ENCODE measurements at regions not wholly inside any gene's neighbourhood (a gene's known extent, or its start where the extent isn't known, plus 50 kb on each side); places are given as distances from the start of the nearest gene placed in this dataset.

GRCh38 chr12:4041187-4041885 lies 168.1 kb upstream of the PARP11 start:
- TF ChIP-seq CREB1 (IDR thresholded peaks at IDR 0.05; ENCODE audit: low read depth) (no peak), YY1 (IDR thresholded peaks at IDR 0.05; ENCODE audit: low read depth) (no peak), TCF12 (IDR thresholded peaks at IDR 0.05; ENCODE audit: low read depth) (no peak), FOXM1 (IDR thresholded peaks at IDR 0.05; ENCODE audit: borderline replicate concordance, low read depth) (no peak)

DNA sequence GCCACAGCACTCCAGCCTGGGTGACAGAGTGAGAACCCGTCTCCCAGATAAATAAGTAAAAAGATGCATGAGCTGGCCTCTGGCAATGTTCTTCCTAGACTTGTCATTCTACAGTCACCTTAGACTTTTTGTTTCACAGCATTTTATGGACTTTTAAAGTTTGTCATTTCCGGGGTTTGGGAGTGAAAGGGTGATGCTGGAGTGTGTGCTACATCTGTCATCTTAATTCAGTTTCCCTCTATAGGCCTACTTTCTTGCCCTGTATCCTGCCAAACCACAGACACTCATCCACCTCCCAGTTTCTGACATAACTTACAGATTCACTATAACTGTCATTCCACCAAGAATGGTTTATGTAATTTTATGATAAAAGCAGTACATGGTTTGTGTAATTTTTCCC lies 166.7 kb upstream of the PARP11 start:
- TF ChIP-seq MAX (IDR thresholded peaks at IDR 0.05) (no peak), CREB1 (IDR thresholded peaks at IDR 0.05; ENCODE audit: low read depth) (no peak), FOXM1 (IDR thresholded peaks at IDR 0.05; ENCODE audit: borderline replicate concordance, low read depth) (no peak), TCF12 (IDR thresholded peaks at IDR 0.05; ENCODE audit: low read depth) (no peak), RAD21 (IDR thresholded peaks at IDR 0.05; ENCODE audit: low read depth) (no peak), TEAD4 (IDR thresholded peaks at IDR 0.05) (no peak), NFIC (IDR thresholded peaks at IDR 0.05) (no peak)
- TF ChIP-seq, protein P1, sequence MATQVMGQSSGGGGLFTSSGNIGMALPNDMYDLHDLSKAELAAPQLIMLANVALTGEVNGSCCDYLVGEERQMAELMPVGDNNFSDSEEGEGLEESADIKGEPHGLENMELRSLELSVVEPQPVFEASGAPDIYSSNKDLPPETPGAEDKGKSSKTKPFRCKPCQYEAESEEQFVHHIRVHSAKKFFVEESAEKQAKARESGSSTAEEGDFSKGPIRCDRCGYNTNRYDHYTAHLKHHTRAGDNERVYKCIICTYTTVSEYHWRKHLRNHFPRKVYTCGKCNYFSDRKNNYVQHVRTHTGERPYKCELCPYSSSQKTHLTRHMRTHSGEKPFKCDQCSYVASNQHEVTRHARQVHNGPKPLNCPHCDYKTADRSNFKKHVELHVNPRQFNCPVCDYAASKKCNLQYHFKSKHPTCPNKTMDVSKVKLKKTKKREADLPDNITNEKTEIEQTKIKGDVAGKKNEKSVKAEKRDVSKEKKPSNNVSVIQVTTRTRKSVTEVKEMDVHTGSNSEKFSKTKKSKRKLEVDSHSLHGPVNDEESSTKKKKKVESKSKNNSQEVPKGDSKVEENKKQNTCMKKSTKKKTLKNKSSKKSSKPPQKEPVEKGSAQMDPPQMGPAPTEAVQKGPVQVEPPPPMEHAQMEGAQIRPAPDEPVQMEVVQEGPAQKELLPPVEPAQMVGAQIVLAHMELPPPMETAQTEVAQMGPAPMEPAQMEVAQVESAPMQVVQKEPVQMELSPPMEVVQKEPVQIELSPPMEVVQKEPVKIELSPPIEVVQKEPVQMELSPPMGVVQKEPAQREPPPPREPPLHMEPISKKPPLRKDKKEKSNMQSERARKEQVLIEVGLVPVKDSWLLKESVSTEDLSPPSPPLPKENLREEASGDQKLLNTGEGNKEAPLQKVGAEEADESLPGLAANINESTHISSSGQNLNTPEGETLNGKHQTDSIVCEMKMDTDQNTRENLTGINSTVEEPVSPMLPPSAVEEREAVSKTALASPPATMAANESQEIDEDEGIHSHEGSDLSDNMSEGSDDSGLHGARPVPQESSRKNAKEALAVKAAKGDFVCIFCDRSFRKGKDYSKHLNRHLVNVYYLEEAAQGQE (IDR thresholded peaks at IDR 0.05; ENCODE audit: low read depth), result no peak

- no peak for TF ChIP-seq TCF12 (IDR thresholded peaks at IDR 0.05; ENCODE audit: low read depth)
- no peak for TF ChIP-seq ZBTB7A (IDR thresholded peaks at IDR 0.05; ENCODE audit: low read depth)
- TF ChIP-seq, protein P1 (IDR thresholded peaks at IDR 0.05; ENCODE audit: low read depth), result no peak
- peak; percentile 91 for TF ChIP-seq RAD21 (IDR thresholded peaks at IDR 0.05; ENCODE audit: low read depth)
- TF ChIP-seq MAX (IDR thresholded peaks at IDR 0.05), result no peak
- TF ChIP-seq TAF1 (IDR thresholded peaks at IDR 0.05; ENCODE audit: low read depth), result no peak
These were observed 164.6 kb upstream of the PARP11 start for GRCh38 chr12:4037747-4038312.

DNA sequence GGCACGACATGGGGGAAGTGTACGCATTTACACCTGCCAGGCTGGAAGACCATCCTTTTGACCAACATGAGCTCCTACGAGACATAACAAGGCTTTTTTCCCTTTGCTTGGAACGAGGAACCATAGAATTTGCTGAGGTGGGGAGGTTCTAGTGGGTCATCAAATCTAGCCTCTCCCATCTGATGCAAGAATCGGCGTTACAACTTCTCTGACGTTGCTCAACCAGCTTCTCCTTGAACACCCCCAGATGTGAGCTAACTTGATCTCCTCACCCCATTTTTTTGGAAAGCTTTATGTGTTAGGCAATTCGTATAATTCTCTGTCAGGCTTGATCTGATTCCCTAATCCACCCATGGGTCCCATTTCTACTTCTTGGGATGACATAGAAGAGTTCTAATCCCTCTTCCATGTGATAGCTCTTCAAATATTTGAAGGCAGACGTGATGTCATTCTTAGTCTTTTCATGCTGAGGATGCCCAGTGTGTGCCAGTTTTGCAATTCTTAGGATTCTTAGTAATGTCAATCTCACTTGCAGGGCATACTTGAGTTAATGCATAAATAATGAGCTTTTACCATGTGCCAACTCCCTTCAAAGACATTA lies 163.6 kb upstream of the PARP11 start:
- TF ChIP-seq, protein P1 (IDR thresholded peaks at IDR 0.05; ENCODE audit: low read depth), result no peak
- TF ChIP-seq EGR1 (IDR thresholded peaks at IDR 0.05), result no peak
- no peak for TF ChIP-seq TEAD4 (IDR thresholded peaks at IDR 0.05)
- no peak for TF ChIP-seq TAF1 (IDR thresholded peaks at IDR 0.05; ENCODE audit: low read depth)
- TF ChIP-seq FOXM1 (IDR thresholded peaks at IDR 0.05; ENCODE audit: borderline replicate concordance, low read depth), result no peak
- TF ChIP-seq YY1 (IDR thresholded peaks at IDR 0.05; ENCODE audit: low read depth), result no peak
- TF ChIP-seq CEBPB (IDR thresholded peaks at IDR 0.05), result no peak
- TF ChIP-seq RAD21 (IDR thresholded peaks at IDR 0.05; ENCODE audit: low read depth), result no peak
- TF ChIP-seq, protein P2, sequence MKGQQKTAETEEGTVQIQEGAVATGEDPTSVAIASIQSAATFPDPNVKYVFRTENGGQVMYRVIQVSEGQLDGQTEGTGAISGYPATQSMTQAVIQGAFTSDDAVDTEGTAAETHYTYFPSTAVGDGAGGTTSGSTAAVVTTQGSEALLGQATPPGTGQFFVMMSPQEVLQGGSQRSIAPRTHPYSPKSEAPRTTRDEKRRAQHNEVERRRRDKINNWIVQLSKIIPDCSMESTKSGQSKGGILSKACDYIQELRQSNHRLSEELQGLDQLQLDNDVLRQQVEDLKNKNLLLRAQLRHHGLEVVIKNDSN (IDR thresholded peaks at IDR 0.05), result no peak
- no peak for TF ChIP-seq MAX (IDR thresholded peaks at IDR 0.05)
- no peak for TF ChIP-seq ZBTB7A (IDR thresholded peaks at IDR 0.05; ENCODE audit: low read depth)
- no peak for TF ChIP-seq NFIC (IDR thresholded peaks at IDR 0.05)
- no peak for TF ChIP-seq CREB1 (IDR thresholded peaks at IDR 0.05; ENCODE audit: low read depth)
- TF ChIP-seq EP300 (IDR thresholded peaks at IDR 0.05; ENCODE audit: borderline replicate concordance), result no peak
- TF ChIP-seq TCF12 (IDR thresholded peaks at IDR 0.05; ENCODE audit: low read depth), result no peak
